Lung (tissue), 11 donors: ENCODE measurements at regions not wholly inside any gene's neighbourhood (a gene's known extent, or its start where the extent isn't known, plus 50 kb on each side); places are given as distances from the start of the nearest gene placed in this dataset.

Source experiments
- ATAC-seq: fragments of 200-7000 bp; cut with Tn5 transposase; one replicate; pipeline ENCODE4 v1.9.1; 2020; ENCODE audit warnings: moderate number of reproducible peaks; ENCODE audit not compliant: insufficient read depth, low FRiP score
- DNase-seq, 3 donors: peaks; one replicate each; pipeline ENCODE4 v3.0.0-alpha.2; 2013 to 2017
- H3K27ac ChIP-seq, 2 donors: one replicate each; pipeline ENCODE4 v1.5.1; 2013; ENCODE audit warnings: mild to moderate bottlenecking in 2 of 2, moderate library complexity in 2 of 2, control low read depth in 1 of 2, inconsistent platforms in 1 of 2, low read depth in 1 of 2, low read length in 1 of 2
- H3K27me3 ChIP-seq, 3 donors: one replicate each; pipeline ENCODE4 v1.5.1; 2013; ENCODE audit warnings: low read length in 2 of 3; ENCODE audit not compliant: control insufficient read depth in 3 of 3, insufficient read depth in 3 of 3
- H3K36me3 ChIP-seq, 4 donors: one replicate each; pipeline ENCODE4 v1.5.1; 2013; ENCODE audit warnings: low read length in 4 of 4, mild to moderate bottlenecking in 1 of 4, moderate library complexity in 1 of 4; ENCODE audit not compliant: control insufficient read depth in 4 of 4, insufficient read depth in 4 of 4
- H3K4me1 ChIP-seq, 5 donors: one replicate each; pipeline ENCODE4 v1.5.1; 2013; ENCODE audit warnings: low read length in 5 of 5, mild to moderate bottlenecking in 2 of 5, moderate library complexity in 1 of 5; ENCODE audit not compliant: control insufficient read depth in 5 of 5, insufficient read depth in 5 of 5
- H3K4me3 ChIP-seq: one replicate; pipeline ENCODE4 v1.5.1; 2013; ENCODE audit warnings: mild to moderate bottlenecking, control low read depth, moderate library complexity
- H3K9ac ChIP-seq, 2 donors: one replicate each; pipeline ENCODE4 v1.5.1; 2013; ENCODE audit warnings: low read length in 2 of 2, control low read depth in 1 of 2; ENCODE audit not compliant: insufficient read depth in 1 of 2
- H3K9me3 ChIP-seq, 4 donors: one replicate each; pipeline ENCODE4 v1.5.1; 2013; ENCODE audit warnings: low read length in 3 of 4, mild to moderate bottlenecking in 1 of 4, moderate library complexity in 1 of 4; ENCODE audit not compliant: control insufficient read depth in 4 of 4, insufficient read depth in 3 of 4
- CTCF ChIP-seq: IDR thresholded peaks from 2 replicates; pipeline ENCODE4 v1.5.1; 2012; ENCODE audit warnings: mild to moderate bottlenecking; ENCODE audit errors: control extremely low read depth, extremely low read depth
- WGBS, 2 donors: extraction: QIAGEN DNeasy Blood & Tissue Kit; methylation state at CpG; one replicate each; pipeline ENCODE4 v1.1.7; 2013; 5-methylcytosine and 5-hydroxymethylcytosine counted together
- donor health status: control.
- donor health status: control.
- donor health status: Bipolar disorder and iron deficiency.
- donor health status: healthy.
- donor health status: DM: yes; HTN: yes; CAD: no.

- H3K4me1 ChIP-seq, result no peaks in the 10 kb centered on the region
- no peak overlapping the region for H3K9ac ChIP-seq
- H3K36me3 ChIP-seq, result no peaks in the 10 kb centered on the region
- H3K4me3 ChIP-seq, result no peak overlapping the region
- TF ChIP-seq CTCF, result no peak
- no peak for DNase-seq
- 55 to 62% methylated on average over 5 of the region's 5 CpGs for WGBS, 2 donors
- H3K27me3 ChIP-seq, result peaks cover 0 to 19% (median 0%) of the 10 kb centered on the region in 3 donors
- ATAC-seq, result no peak
- H3K9me3 ChIP-seq, result peaks cover 0 to 4% (median 0%) of the 10 kb centered on the region in 4 donors
- no peak overlapping the region for H3K27ac ChIP-seq
These were observed 276.5 kb upstream of the XYLT1 start for GRCh38 chr16:17747081-17747756.

GRCh38 chr16:17744921-17745572, 274.3 kb upstream of the XYLT1 start:
- H3K9me3 ChIP-seq, result peaks cover 0 to 4% (median 0%) of the 10 kb centered on the region in 4 donors
- 23 to 38% methylated on average over 15 of the region's 15 CpGs for WGBS, 2 donors
- no peaks in the 10 kb centered on the region for H3K4me1 ChIP-seq
- H3K36me3 ChIP-seq, result no peaks in the 10 kb centered on the region
- no peak overlapping the region for H3K27ac ChIP-seq
- H3K9ac ChIP-seq, result no peak overlapping the region
- ATAC-seq (no peak), DNase-seq (no peak)
- no peak overlapping the region for H3K4me3 ChIP-seq
- TF ChIP-seq CTCF, result no peak
- peaks cover 0 to 19% (median 0%) of the 10 kb centered on the region in 3 donors for H3K27me3 ChIP-seq

GRCh38 chr16:17743578-17743977, 272.8 kb upstream of the XYLT1 start:
- Histone ChIP-seq H3K36me3 (no peaks in the 10 kb centered on the region), H3K4me1 (no peaks in the 10 kb centered on the region), H3K9ac (no peak overlapping the region), H3K27me3 (peaks cover 0 to 16% (median 0%) of the 10 kb centered on the region in 3 donors), H3K4me3 (no peak overlapping the region), H3K9me3 (peaks cover 0 to 4% (median 0%) of the 10 kb centered on the region in 4 donors), H3K27ac (no peak overlapping the region)
- 58 to 78% methylated on average over 4 of the region's 4 CpGs for WGBS, 2 donors
- no peak for ATAC-seq
- no peak for DNase-seq
- TF ChIP-seq CTCF, result no peak
